Inflammatory macrophage treated with lipopolysaccharide for 1 hour (primary cell): ENCODE measurements at regions not wholly inside any gene's neighbourhood (a gene's known extent, or its start where the extent isn't known, plus 50 kb on each side); places are given as distances from the start of the nearest gene placed in this dataset.

Experiments used
- DNase-seq, 2 donors: peaks; one replicate each; pipeline ENCODE4 v3.0.0-alpha.2; 2020 to 2022

GRCh38 chr13:60286707-60287106 is 110.3 kb upstream of the TDRD3 start:
- no peak for DNase-seq

DNA sequence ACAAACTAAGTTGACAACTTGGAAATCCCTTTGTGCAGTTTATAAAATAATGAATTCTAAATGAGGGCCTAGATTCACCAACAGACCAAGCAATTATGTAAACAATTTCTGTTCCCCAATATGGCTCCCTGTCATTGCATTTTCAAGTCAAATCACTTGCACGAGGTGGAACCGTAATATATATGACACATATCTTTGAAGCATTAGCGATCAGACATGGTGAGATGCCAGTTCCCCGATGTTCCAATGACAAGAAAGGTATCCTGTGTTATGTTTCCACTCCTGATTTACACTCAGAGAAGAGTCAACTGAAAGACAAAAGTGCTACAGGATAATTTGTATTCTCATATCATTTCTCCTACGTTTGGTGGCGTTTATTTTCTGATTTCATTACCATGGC is 108.5 kb upstream of the TDRD3 start:
- no peak for DNase-seq

DNA sequence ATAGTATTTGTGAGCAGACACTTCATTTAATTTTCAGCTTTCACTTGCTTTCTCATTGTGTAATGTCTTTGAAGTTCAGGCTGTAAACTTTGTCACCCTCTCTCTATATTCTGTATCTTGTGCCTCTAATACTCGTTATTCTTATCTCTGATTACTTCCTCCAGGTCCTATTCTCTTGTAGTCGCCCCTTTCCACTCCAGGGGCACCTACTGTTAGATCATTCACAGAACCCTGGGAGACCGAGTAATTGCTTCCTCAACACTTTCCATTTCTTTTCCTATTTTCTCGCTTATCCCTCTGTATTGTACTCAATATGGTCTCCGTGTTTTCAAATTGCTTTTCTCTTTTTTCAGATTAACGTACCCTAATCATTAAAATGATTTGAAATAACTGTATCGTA is 93.9 kb upstream of the TDRD3 start:
- no peak for DNase-seq

DNA sequence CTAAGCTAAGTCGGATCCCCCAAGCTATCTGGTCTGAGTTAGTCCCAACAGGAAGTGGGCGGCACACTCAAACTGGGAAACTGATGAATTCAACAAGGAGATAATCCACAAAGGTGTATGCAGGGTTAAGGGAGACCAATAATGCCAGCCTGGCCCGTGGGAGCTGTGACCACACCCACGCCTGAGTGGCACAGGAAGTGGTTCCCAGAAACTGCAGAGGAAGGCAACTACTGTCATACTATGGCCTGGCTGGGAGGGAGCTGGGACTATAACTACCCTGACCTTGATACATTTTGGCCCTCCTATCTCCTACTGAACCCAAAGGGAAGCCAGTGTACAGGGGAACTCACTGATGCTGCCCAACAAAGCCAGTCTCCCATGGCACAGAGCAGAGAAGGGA is 85.5 kb upstream of the TDRD3 start:
- DNase-seq = no peak

DNA sequence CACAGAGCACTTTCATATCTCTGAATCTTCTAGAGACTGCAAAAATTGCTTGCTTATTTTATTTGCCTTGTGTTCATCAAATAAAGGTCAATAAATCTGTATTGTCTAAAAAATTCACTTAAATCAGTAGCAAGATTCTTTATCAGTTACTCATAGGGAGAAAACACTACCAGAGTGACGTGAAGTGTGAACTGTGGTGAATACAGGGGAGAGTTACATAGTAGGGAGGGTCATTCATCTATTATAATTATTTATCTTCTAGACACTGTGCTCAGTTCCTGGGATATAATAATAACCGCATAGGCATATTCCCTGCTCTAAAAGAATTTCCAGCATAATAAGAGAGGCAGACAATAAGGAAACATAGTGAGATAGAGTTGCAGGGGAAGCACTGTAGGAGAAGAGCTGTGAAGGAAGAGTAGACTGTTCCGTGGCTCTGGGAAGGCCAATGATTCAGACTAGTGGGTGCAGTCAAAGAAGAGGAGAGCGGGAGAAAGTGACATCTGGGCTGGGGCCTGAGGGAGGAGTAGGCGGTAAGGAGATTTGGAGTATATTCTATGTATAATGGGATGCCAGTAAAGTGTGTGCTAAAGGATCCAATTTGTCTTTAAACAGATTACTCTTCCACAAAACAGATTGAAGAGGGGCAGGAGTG is 84.0 kb upstream of the TDRD3 start:
- DNase-seq = no peak

DNA sequence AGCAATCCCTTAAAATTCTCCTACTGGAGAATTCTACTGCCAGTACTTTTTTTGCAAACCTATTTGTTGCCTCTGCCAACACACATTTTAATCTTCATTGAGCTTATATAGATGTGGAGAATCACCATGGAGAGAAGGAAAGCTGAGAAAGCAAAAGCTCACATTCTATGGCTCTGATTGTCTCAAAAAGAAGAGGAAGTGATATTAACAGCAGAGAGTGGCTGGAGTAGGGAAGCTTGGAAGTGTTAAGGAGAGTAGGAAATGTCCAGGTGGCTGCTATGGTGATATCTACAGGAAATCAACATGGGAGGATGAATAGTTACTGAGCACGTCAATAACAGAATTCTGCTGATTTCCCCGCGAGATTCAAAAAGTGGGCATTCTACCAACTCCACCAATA is 78.8 kb upstream of the TDRD3 start:
- DNase-seq = no peak

DNA sequence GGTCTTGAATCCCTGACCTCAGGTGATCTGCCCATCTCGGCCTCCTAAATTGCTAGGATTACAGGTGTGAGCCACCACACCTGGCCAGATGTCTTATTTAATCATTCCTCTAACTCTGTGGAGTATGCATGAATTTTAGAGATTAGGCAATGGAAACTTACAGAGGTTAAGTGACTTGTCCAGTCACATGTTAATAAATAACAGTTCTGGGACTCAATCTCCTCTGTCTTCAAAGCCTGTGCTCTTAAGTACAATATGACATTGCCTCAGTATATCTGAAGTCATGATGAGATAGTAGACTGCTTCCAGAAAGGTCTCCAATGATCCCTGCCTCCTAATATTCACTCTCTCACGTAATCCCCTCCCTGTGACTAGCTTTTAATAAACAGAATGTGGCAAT is 72.9 kb upstream of the TDRD3 start:
- DNase-seq = no peak

DNA sequence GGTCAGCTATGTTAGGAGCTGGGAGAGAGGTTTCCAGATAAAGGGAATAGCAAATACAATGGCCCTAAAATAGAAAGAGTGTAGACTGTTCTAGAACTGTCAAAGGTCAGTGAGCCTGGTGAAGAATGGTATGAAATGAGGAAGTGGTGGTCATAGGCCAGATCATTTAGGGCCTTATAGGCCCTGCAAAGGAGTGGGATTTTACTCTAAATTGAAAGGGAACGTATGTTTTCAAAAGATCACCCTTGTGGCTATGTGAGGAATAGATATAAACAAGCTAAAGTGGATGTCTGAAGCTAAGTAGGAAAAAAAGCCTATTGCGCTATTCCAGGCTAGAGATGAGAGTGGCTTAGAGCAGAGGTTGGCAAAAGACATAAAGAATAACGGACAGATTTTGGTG is 70.7 kb upstream of the TDRD3 start:
- no peak for DNase-seq

DNA sequence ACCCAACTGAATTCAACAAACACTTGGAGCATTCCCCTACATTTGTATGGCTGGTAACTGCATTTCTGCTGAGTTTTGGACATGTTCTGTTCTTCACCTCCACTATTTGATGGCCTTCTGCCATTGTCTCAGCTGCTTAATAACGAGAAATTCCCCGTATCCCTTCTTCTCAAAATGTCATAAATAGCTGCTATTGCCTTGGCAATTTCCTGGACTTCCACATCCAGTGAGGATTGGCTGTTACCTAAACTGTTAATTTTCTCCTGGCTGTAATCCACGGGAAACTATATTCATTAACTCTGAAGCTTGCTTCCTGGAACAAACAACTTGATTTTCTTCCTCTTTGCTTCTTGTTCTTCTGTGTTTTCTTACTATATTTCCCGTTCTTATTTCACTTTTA is 69.5 kb upstream of the TDRD3 start:
- no peak for DNase-seq

- DNase-seq = no peak
These were observed 68.9 kb upstream of the TDRD3 start for GRCh38 chr13:60328073-60328472.

GRCh38 chr13:60329221-60329923 is 67.6 kb upstream of the TDRD3 start:
- peak; percentile 14 to 26 for DNase-seq

- no peak for DNase-seq
These were observed 65.6 kb upstream of the TDRD3 start for GRCh38 chr13:60331249-60332012.

GRCh38 chr13:60332682-60333081 is 64.3 kb upstream of the TDRD3 start:
- no peak for DNase-seq

GRCh38 chr13:60334310-60334709 is 62.7 kb upstream of the TDRD3 start:
- DNase-seq = no peak

DNA sequence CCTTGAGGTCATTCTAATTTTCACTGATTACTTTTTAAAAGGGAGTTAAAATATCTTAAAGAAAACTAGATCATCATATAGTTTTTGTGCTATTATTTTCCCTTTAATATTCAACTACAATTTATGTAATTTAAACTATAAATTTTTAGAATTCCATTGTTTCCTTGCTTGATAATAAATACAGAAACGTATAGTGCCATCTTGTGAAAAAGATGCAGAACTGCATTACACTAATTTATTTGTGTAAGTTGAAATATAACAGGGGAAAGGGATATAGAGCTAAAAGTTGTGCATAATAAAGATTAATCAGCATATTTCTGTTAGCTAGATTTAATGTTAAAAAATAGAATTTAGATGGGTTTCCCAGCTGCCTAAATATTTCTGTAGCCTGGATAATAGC is 61.5 kb upstream of the TDRD3 start:
- DNase-seq = peak; percentile 5 to 21

GRCh38 chr13:60338754-60339153 is 58.3 kb upstream of the TDRD3 start:
- no peak for DNase-seq

- DNase-seq = no peak
These were observed 53.0 kb upstream of the TDRD3 start for GRCh38 chr13:60343978-60344377.

GRCh38 chr13:60347174-60347573 is 49.8 kb upstream of the TDRD3 start:
- no peak for DNase-seq
